Brain pericyte (primary cell): ENCODE measurements at regions not wholly inside any gene's neighbourhood (a gene's known extent, or its start where the extent isn't known, plus 50 kb on each side); places are given as distances from the start of the nearest gene placed in this dataset.

Experiments used
- DNase-seq: peaks from one replicate; pipeline ENCODE4 v3.0.0-alpha.2; 2012; ENCODE audit warnings: low read depth, low spot score

DNA sequence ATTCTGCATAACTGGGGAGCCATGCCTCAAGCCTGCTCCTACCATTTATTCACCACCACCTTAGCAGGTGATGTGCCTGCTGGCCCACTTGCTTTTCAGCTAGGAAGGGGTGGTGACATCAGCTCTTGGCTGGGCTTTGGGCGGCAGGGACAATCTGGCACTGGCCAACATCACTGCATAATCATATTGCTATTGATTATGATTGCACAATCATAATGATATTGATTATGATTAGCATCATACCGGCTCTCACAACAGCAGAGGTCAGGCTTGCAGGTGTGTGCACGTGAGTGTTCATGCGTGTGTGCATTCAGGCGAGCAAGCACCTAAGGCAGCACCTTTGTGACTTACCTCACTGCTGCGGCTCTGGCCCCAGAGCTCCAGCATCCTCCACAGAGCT lies 273.8 kb downstream of the AJAP1 start:
- no peak for DNase-seq

- DNase-seq, result no peak
Measured at GRCh38 chr1:4924356-4924755, 269.9 kb downstream of the AJAP1 start.

DNA sequence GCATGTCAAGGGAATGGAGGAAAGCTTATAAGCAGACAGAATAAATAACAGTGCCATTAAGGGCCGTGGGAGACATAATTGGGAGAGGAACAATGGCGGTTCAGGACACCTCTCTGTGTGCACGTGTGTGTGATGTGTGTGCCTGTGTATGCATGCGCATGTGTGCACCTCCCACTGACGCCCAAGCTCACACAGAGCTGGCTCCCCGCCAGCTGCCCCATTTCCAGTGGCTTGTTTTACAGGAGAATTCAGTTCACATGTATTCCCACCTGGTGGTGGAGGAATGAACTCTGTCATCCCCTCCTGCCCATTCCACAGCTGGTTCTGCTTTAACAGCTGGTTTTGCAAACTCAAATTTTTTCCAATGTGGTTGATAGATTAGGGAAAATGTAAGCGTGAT lies 262.2 kb downstream of the AJAP1 start:
- no peak for DNase-seq

DNA sequence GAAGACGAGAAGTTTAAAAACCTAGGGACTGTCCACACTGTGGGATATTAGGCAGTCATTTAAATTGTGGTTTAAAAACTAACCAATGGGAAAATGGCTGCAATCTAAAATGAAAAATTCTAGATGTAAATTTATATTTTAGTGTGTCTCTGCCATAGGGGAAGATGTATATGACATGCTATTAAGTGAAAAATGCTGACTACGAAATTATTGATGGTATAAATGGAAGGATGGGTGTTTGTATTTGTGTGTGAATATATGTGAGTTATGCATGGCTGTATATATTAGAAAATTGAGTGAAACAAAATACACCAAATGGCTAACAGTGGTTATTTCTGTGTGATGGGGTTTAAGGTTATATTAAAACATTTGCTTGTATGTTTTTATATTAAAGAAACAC lies 260.7 kb downstream of the AJAP1 start:
- DNase-seq, result no peak

DNA sequence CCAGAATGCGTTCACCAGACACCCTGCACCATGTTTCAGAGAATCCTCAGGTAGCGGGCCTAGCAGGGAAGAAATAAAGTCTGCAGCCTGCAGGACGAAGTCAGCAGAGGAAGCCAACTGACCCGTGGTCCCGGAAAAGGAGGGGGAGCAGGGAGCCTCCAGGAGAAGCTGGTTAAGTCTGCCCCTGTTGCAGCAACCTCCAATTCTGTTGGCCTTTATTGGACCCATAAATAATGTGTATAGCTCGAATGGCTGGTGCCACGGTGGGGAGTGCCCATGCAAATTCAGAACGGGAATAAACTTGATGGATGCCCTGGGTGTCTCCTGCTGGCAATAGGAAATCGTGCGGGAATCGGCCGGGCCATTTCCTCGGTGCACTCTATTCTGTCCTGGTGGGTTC lies 254.1 kb downstream of the AJAP1 start:
- no peak for DNase-seq

DNA sequence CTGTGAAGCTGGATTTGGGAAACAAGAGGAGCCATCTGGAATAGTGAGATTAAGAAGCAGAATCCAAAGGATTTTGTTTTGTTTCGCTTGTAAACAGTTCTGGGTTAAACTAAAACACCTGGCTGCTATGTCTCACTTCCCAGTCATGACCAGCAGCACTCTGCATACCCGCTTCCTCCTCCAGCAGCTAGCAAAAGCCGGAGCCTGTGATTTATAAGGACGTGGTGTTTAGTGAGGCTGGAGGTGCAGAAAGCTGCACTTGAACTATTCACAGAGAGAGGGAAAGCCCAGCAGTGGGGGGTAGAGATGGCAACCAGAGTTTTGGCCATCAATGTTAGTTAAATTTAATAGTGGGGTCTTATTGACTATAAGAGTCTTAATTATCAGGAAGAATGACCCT lies 240.2 kb downstream of the AJAP1 start:
- DNase-seq, result no peak

DNA sequence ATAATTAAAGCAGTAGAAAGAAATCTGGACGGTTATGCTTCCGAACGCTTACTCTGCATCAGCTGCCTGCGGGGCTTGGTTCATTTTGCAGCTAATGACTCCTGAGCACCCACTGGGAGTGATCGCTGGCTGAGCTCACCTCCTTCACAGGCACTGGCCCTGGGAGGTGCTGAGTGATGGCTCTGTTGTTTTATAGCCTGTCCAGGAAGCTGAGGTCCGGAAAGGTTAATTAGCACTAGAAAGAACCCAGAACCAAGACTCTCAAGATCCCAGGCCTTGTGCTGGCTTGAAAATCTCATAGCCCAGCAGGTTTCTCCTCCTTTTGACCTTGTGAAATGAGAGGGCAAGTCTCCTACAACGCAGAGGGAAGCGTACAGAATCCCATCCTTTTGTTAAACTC lies 226.2 kb downstream of the AJAP1 start:
- DNase-seq, result no peak

DNA sequence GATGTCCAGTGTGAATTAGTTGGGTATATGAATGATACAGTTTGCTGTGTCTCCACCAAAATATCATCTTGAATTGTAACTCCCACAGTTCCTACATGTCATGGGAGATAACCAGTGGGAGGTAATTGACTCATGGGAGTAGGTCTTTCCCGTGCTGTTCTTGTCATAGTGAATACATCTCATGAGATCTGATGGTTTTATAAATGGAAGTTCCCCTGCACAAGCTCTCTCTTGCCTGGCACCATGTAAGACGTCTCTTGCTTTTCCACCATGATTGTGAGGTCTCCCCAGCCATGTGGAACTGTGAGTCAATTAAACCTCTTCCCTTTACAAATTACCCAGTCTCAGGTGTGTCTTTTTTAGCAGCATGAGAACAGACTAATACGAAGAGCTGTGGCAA lies 223.0 kb downstream of the AJAP1 start:
- DNase-seq, result no peak

GRCh38 chr1:4871373-4871772 lies 217.0 kb downstream of the AJAP1 start:
- no peak for DNase-seq

DNA sequence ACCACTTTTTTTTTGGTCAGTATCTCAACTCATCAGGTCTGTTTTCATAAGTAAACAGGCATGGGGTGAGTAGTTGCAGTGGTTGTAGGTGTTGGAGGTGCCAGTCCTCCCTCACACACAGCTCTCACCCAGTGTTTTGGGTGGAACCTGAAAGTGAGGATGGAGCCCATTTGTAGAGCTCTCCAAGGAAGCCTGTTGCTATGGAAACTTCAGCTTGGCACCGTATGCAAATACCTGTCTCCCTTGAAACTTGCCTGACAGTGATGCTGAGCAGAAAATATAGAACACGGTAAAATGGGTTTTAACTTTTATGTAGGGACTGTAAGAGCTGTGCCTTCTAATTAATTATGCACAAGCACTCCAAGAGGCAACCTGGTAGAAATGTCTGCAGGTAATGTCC lies 214.1 kb downstream of the AJAP1 start:
- DNase-seq, result no peak

- DNase-seq, result no peak
Measured at GRCh38 chr1:4856396-4856795, 202.0 kb downstream of the AJAP1 start.

GRCh38 chr1:4854367-4854766 lies 200.0 kb downstream of the AJAP1 start:
- no peak for DNase-seq

GRCh38 chr1:4853904-4854303 lies 199.5 kb downstream of the AJAP1 start:
- no peak for DNase-seq

- DNase-seq, result no peak
Measured at GRCh38 chr1:4851385-4852065, 197.1 kb downstream of the AJAP1 start.

- DNase-seq, result no peak
Measured at GRCh38 chr1:4848431-4848830, 194.0 kb downstream of the AJAP1 start.

DNA sequence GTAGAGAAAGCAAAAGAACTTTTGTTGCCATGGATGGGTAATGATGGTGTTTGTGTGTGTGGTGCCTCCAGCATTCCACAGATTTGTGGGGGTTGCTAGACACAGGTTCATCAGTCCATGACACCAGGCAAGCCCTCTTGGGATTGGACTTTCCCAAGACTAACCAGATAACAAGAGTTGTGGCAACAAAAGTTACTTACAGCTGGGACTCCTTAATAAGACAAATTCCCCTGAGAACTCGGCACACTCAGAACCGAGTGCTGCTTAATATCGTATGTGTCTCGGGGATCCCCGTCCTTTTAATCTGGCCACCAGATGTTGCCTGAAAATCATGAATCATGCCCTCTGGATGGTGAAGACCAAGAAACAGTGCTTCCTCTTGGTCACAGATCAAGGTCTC lies 193.3 kb downstream of the AJAP1 start:
- no peak for DNase-seq
